ENCODE measurements at regions not wholly inside any gene's neighbourhood (a gene's known extent, or its start where the extent isn't known, plus 50 kb on each side); places are given as distances from the start of the nearest gene placed in this dataset.
"Not testable (repeated sequence)": the region's sequence is repeated elsewhere in the genome, so short reads cannot be mapped to it uniquely, and the experiment has no call there.

DNA sequence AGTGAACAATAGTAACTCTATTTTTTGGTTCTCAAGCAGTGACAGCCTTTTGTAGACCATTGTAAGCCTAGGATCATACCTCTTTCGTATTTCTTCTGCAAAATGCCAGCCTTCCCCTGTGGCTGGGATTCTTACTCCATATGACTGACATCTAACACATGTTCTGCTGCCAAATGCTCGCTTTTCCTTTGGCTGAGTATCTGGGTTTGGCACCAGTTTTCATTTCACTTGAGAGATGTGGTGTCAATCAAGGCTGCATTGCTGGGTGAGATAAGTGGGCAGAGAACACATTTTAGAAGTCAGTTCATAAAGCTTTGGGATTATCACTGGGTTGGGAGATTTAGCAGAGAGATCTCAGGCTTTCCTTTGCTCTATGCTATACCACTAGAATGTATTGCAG, 514.7 kb upstream of the SGO1 start:
- no peak for DNase-seq

DNA sequence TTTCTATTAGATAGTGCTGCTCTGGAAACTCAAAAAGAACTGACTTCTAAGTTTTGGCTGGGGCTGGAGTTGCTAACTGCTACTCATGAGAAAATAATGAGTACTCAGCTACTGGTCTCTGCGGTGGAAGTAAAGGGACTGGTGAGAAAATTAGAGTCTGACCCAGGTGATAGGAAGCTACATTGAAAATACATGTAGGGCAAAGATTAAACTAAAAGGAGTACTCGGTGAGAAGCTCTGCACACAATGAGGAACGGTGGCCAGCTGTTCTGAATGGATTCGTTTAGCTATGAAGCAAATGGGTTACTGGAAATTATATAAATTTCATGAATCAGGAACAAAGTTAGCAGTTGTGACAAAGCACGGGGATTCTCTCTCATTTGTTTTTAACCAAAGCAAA, 512.9 kb upstream of the SGO1 start:
- DNase-seq, result no peak

DNA sequence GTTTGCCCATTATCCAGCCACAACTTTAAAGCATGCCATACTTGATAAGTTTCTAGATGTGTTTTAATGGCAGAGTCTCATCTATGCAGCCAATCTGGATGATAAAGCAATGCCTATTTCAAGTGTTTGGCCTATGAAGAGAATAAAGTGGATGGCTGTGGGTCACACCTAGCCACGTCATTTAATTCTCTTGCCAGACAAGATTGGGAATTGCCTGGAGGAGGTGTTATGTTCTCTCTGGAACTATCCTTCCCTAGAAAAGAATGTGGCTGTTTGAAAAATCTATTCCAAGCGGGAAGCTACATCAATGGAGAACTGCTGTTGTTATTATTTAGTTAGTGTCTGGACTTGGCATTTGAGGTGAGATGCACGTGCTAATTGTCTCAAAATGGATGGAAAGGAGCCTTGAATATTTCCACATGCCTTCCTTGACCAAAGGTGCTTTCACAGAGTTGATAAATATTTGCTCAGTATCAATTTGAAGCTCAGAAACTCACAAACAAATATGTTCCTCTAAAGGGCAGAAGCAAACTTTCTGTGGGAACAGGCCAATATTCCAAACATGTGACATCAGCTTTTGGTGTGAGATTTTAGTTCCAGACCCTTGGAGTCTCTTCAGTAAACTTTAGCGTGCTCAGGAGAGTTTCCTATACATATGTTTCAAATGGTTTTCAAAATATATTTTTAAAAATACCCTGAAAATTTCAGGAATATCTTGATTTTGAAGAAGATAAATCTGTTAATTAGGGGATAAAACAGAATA, 510.6 kb upstream of the SGO1 start:
- DNase-seq, result no peak

DNA sequence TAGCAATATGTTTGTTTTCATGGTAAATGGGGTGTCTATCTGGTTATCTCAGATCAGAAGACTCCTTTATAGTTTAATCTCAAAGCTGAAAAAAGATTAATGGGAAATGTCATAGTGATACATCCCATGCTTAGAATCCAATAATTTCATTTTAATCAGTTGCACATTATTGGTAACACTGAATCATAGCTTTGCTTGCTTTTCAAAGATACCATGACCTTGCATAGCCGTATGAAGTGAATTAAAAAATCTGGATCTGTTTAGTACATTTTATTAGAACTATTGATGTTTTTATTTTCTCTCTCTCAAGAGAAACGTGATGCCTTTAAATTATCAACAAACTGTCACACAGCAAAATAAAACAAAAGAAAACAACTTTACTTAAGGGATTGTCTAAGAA, 506.7 kb upstream of the SGO1 start:
- DNase-seq, result no peak

DNA sequence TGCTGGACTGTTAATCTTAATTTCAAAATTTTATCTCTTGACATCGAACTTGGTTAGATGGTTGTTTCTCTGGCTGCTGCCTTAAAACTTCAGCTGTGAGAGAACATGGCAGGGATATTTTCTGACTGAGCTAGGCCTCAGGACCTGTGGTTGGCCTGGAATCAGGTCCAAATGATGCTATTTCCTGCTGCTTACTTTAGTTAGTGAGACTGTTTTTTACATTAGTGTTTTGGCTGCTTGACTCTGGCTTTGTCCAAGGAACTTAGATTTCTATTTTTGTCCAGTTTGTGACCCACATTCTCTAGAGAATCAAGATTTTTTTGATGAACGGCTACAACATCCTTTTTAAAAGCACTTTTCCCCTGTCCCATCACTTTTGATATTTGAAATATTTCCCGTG, 497.9 kb upstream of the SGO1 start:
- no peak for DNase-seq

DNA sequence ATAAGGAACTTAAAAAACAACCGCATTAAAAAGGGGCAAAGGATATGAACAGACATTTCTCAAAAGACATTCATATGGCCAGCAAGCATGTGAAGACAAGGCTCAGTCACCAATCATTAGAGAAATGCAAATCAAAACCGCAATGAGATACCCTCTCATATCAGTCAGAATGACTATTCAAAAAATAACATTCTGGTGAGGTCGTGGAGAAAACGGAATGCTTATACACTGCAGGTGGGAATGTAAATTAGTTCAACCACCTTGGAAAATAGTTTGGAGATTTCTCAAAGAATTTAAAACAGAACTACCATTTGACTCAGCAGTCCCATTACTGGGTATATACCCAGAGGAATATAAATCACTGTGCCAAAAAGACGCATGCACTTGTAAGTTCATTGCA, 496.6 kb upstream of the SGO1 start:
- DNase-seq, result no peak

DNA sequence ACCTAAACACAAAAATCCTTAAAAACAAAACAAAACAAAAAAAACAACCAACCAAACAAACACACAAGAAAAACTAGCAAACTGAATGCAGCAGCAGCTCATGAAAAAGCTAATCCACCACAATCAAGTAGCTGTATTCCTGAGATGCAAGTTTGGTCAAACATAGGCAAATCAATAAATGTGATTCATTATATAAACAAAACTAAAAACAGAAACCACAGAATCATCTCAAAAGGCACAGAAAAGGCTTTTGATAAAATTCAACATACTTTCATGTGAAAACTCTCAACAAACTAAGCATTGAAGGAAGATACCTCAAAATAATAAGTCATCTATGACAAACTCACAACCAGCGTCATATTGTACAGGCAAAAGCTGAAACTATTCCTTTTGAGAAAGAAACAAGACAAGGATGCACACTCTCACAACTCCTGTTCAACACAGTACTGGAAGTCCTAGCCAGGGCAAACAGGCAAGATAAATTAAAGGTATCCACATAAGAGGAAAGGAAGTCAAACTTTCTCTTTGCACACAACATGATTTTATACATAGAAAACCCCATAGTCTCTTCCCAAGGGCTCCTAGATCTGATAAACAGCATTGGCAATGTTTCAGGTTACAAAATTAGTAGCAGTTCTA, 495.1 kb upstream of the SGO1 start:
- DNase-seq, result no peak

DNA sequence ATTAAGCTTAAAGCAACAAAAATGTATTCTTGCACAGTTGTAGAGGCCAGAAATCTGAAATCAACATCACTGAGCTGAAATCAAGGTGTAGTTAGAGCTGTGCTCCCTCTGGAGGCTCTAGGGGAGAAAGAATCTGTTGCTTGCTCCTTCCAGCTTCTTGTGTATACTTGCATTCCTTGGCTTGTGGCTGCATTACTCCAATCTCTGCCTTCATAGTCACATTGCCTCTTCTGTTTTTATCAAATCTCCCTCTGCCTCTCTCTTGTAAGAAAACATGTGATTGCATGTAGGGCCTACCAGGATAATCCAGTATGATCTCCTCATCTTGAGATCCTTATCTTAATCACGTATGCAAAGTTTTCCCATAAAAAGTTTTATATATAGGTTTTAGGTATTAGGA, 487.9 kb upstream of the SGO1 start:
- DNase-seq, result no peak

DNA sequence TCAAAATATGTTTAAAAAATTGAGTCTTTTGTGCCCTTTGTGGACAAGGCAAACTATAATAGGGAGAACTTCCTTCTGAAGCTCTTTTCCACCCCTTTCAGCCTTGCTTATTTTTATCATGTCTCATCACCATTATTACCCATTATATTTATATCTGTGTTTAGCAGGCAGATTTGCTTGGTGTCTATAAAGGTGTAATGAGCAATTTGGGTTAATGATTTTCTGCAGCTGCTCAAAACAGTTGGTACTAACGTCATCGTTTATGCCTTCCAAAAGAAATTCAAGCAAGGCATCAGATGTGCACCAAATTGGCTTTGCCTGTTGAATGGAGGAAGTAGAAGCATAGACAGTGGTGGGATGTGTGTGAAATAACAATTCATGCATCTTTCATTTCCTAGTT, 483.7 kb upstream of the SGO1 start:
- DNase-seq, result no peak

DNA sequence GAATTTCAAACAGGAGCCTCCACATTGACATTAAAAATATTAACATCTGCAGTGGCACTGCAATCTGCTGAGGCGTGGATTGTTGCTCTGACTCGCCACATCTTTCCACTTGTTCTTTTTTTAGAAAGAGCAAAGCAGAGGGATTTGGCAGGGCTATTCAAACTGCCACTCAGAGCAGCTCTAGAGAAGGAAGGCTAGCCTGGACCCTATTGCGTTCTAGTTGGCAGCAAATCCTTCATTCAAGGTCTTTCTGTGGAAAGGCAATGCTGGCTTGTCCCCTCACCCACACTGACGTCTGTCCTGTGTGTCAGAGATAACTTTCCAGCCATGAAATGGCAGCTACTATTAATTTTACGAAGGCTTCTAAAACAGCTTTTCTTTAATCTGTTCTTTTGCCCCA, 483.2 kb upstream of the SGO1 start:
- DNase-seq, result no peak

DNA sequence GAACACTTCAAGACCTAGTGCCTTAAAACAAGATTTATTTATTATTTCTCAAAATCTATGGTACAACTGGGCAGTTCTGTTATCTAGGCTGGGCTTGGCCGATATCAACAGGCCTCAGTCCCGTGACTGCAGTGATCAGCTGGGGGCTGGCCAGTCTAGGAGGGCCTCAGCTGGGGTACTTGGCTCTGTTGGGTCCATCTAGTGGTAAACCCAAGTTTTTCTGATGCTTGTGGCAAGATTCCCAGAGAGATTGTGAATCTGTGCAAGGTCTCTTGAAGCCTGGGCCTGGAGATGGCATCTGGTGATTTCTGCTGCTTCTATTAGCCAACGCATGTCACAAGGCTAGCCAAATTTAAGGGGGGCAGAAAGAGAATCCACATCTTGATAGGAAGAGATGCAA, 482.4 kb upstream of the SGO1 start:
- no peak for DNase-seq

DNA sequence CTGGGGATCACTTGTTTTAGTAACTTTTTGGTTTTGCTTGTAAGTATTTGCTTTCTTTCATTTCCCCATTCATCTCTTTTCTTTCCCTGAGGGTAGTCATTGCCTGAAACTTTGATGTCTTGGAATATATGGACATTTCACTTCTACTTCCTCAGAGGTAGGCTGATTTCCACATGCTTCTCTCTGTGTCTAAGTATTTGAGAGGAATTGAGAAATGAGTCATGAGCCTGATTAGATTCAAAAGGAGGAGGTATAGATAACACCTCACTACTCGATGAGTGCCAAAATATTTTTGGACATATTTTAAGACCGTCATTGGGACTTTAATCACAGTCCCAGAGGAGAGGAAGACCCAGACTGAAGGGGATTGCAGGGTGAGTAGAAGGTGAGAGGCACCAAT, 480.1 kb upstream of the SGO1 start:
- DNase-seq, result no peak

DNA sequence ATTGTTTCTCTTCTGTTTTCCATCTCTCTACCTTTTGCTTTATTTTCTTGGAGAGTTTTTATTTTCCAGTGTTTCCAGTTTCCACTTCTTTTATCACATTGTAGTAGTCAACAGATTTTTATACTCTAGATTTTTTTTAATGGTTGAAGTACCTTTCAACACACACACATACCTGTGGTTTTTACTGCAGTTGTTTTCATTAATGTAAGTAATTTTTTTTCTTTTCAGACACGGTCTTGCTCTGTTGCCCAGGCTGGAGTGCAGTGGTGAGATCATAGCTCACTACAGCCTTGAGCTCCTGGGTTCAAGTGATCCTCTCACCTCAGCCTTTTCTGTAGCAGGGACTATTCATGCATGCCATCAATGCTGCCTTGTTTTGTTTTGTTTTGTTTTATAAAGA, 472.5 kb upstream of the SGO1 start:
- no peak for DNase-seq

DNA sequence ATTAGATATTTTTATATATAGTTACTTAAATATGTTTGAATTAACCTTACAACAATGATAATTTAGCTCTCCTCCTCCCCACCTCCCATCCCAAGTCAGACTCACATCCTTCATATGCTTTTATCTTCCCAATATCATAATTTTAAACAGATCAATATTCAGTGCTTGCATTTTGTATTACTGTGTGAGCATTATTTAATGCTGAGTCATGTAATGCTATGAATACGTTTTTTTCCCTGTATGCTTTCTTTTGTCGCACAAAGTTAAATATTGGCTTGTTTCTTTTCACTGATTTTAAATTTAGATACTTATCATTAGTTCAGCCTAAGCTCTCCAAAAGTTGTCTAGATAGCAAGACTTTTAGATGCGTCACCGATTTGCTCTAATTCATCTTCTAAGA, 471.6 kb upstream of the SGO1 start:
- no peak for DNase-seq

DNA sequence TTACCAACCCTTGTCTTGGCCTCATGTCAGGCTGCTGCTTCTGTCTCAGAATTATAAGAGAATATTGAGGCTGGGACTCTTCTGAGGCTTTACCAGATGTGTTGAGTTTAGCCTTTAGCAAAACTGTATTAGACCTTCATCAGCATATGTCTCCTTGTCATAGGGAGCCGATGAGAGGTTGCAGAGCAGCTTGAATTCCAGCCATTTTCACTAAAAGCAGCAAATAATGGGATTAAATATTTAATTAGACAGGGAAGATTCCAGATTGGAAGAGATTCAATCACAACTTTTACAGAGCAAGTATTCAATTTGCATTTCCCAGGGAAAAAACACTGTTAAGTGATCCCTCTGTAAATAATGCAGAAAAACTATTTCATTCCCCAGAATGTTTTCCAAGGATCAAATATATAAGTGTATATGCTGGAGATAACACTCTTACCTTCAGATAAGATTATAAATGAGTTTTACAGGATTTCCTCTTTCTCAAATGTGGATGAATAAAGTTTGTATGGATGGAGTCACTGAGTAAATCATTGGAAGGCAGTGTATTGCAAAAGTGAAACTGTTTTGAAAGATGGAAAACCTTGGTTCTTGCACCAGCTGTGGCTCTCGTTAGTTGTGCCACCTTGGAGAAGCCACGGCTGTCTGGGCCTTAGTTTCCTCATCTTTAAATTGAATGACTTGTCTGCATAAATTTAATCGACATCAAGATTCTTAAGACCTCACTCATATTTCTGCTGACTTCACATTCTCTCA, 466.4 kb upstream of the SGO1 start:
- DNase-seq, result no peak

DNA sequence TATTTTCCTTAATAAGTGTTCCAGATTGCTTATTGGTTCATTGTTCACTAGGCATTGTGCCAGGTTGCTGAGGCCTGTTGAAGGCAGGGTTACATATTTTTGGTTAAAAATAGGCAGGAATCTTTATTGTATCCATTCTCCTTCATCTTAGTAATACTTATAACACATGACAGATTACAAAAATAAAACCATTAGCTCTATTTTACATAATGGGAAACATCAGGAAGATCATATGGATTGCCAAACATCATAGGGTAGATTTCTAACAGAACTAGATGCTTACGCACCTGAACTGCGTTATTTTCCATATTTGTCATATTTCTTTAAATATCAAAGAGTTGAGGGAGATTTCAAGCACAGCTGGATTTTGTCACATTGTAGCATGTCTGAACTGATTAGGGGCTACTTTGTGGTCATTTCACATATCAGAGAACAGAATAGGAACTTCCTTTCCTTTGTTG, 462.9 kb upstream of the SGO1 start:
- DNase-seq, result no peak

DNA sequence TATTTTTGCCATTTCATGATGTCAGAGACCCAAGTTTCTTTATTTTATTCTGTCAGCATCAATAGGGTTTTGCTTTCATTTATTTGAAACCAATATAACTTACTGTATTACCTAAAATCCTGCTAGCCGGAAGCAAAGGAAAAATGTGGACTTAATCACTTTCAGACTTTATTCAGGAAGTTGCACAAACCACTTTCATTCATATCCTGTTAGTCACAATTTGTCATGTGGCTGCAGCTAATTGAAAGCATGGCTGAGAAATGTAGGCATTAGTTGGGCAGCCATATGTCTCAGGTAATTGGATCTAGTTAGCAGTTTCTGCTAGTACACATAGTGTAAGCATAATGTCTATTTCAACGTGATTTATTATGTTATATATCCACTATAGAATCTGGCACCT, 462.3 kb upstream of the SGO1 start:
- DNase-seq, result no peak

DNA sequence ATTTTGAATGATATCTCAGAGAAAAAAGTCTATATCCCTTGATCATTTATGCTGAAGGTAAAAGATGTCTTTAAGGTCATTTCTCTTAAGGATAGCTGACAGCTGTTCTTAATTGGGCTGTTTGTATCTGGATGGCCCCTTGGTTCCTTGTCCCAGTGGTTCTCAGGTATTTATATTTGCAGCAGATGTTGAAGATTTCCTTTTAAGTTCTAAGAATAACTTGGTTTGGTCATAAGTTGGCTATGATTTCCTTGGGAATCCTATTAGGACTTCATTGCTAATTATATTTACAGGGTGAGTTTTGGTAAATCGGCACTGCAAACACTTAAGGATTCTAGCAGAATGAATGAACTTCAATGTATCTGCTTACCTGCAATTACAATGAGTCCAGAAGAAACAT, 460.4 kb upstream of the SGO1 start:
- DNase-seq, result no peak

DNA sequence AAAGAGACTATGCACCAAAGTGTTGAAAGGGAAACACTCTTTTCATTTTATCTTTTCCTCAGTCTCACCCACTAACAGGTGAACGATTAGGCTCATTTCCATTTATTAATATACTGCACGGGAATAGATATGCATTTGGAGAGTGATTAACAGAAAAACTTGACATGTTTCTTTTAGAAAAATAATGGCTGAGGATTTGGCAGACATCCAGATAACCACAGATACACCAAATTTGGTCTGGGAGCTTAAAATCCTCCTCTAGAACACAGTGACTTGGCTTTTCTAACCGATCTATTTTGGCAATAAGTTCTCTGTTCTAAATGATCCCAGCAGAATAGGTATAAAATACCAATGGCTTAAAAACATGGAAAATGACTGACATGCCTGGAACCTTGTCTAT, 459.3 kb upstream of the SGO1 start:
- DNase-seq, result no peak

DNA sequence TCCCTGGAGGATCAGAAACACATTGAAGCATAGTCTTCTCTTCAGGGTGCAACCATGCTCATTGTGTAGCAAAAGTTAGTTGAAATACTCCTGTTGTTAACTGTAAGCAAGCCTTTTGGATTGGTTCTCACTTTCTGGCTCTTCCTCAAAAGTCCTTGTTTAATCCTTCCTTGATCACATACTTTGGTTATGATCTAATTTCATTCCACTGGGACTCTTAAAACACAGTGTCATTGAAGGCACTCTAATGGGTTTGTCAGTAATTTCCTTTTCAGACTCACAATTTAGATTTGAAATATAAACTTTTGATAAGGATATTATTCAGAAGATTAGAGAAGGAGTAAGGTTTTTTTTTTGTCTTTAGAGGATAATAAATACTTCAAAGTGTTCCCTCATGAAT, 451.7 kb upstream of the SGO1 start:
- no peak for DNase-seq

DNA sequence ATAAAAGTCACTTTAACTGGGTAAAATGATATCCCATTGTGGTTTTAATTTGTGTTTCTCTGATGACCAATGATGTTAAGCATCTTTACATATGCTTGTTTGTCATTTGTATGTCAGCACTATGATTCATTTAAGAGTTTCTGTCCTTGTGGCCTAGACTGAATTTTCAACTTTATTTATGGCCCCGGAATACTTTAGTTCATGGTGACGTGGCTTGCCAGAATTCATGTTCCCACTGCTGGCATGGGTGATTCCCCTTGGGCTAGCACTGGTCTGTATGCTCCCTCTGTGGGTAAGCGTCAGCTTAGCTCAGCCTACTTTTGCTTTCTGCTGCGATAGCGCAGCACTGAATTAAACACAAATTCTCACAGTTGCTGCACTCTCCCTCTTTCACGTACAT, 436.3 kb upstream of the SGO1 start:
- DNase-seq, result no peak

DNA sequence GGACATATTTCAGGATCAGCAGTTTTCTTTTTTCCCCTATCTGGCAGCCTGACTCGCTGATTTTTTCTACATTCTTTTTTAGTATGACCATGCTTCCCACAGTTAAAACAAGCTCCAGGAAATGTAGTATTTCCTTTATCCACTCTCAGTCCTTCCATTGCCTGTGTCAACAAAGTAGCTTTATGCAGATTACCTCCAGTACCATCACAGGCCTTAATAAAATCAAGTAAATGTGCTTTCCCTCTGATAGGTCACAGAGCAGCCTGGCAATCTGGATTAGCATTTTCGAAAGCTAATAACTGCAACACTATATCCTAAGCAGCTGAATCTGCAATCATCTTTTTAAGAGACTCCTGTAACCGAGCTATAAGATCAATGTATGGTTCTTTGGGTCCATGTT, 432.6 kb upstream of the SGO1 start:
- not testable (repeated sequence) for DNase-seq

DNA sequence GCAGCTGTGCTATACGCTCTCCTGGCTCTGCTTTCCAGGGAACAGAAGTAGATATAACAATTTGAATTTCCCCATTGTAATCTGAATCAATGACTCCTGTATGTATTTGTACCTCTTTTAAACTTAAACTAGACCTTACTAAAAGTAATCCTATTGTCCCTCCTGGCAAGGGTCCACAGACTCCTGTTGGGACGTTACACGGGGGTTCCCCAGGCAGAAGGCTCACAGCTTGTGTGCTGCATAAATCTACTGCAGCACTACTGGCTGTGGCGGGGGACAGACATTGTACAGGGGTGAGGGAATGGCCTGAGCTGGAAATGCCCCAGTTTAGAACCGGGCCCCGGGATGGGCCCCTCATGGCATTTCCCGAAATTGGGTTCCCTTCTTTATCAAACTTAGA, 432.2 kb upstream of the SGO1 start:
- DNase-seq, result not testable (repeated sequence)

DNA sequence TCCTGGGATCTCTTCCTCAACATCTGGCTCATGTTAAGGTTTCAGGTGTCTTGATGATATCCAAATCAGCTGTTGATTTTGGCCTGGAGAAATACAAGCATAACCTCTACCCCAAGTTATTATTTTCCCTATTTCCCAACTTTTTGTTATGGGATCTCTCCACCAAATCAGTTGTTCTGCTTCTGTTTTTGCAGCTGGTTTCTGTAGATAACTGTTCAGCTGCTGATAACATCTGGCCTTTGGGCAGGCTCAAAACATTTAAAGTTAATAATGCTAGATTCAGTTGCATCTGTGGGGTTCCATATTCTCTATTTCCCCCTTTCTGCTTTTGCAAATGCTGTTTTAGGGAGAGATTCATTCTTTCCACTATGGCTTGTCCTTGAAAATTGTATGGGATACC, 430.0 kb upstream of the SGO1 start:
- not testable (repeated sequence) for DNase-seq

Data from stimulated activated CD4-positive, alpha-beta T cell treated with anti-CD3 and anti-CD28 coated beads, Interleukin-2, amount 100 ng/mL, for 24 hours (primary cell).